ENCODE measurements at regions not wholly inside any gene's neighbourhood (a gene's known extent, or its start where the extent isn't known, plus 50 kb on each side); places are given as distances from the start of the nearest gene placed in this dataset.
"Not testable (repeated sequence)": the region's sequence is repeated elsewhere in the genome, so short reads cannot be mapped to it uniquely, and the experiment has no call there.

DNA sequence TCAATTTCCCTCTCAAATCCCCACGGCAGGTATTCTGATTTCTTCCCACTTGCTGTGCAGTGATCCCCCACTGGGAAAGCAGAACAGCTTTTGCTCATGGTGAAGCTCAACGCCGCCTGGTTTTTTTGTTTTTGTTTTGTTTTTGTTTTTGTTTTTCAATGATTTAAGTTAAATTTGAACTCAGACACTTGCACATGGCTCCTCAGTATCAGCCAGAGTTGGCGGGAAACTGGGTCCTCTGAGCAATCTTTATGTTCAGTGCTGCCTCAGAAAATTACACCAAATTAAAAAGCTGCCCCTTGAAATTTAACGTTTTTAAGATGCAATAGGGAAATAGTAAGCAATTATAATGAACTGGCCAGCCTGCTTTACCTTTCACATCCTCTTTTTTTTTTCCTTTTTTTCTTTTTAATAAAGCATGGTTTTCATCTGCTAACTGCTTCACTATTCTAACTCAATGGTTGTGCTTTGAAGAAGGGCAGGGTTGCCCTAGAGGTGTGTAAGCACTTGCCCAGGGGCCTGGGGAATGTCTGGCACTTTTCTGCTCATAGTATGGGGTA, 277.0 kb upstream of the HNRNPA3 start:
- Mint-ChIP-seq H3K27me3 (ENCODE audit: low read depth, poor library complexity) (peaks cover 15% of the 10 kb centered on the region), H3K27ac (no peak overlapping the region), H3K36me3 (ENCODE audit: low read depth) (no peaks in the 10 kb centered on the region), H3K9me3 (no peaks in the 10 kb centered on the region), H3K4me1 (peaks cover 11% of the 10 kb centered on the region), H3K4me3 (no peak overlapping the region)
- TF ChIP-seq, protein P1, sequence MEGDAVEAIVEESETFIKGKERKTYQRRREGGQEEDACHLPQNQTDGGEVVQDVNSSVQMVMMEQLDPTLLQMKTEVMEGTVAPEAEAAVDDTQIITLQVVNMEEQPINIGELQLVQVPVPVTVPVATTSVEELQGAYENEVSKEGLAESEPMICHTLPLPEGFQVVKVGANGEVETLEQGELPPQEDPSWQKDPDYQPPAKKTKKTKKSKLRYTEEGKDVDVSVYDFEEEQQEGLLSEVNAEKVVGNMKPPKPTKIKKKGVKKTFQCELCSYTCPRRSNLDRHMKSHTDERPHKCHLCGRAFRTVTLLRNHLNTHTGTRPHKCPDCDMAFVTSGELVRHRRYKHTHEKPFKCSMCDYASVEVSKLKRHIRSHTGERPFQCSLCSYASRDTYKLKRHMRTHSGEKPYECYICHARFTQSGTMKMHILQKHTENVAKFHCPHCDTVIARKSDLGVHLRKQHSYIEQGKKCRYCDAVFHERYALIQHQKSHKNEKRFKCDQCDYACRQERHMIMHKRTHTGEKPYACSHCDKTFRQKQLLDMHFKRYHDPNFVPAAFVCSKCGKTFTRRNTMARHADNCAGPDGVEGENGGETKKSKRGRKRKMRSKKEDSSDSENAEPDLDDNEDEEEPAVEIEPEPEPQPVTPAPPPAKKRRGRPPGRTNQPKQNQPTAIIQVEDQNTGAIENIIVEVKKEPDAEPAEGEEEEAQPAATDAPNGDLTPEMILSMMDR (IDR thresholded peaks at IDR 0.05), result no peak
- DNase-seq, result no peak

GRCh38 chr2:176936410-176936809, 276.2 kb upstream of the HNRNPA3 start:
- Mint-ChIP-seq H3K4me1 (peaks cover 7% of the 10 kb centered on the region), H3K4me3 (no peak overlapping the region), H3K27ac (no peak overlapping the region), H3K27me3 (ENCODE audit: low read depth, poor library complexity) (peaks cover 19% of the 10 kb centered on the region), H3K36me3 (ENCODE audit: low read depth) (no peaks in the 10 kb centered on the region), H3K9me3 (no peaks in the 10 kb centered on the region)
- no peak for DNase-seq
- TF ChIP-seq, protein P1 (IDR thresholded peaks at IDR 0.05), result no peak

- H3K27ac Mint-ChIP-seq, result no peak overlapping the region
- TF ChIP-seq, protein P1 (IDR thresholded peaks at IDR 0.05), result no peak
- H3K36me3 Mint-ChIP-seq (ENCODE audit: low read depth), result peaks cover under 1% of the 10 kb centered on the region
- DNase-seq, result no peak
- no peak overlapping the region for H3K4me3 Mint-ChIP-seq
- peaks cover 22% of the 10 kb centered on the region for H3K9me3 Mint-ChIP-seq
- peaks cover 10% of the 10 kb centered on the region for H3K27me3 Mint-ChIP-seq (ENCODE audit: low read depth, poor library complexity)
- no peaks in the 10 kb centered on the region for H3K4me1 Mint-ChIP-seq
Observed at GRCh38 chr2:176944998-176945397, 267.6 kb upstream of the HNRNPA3 start.

DNA sequence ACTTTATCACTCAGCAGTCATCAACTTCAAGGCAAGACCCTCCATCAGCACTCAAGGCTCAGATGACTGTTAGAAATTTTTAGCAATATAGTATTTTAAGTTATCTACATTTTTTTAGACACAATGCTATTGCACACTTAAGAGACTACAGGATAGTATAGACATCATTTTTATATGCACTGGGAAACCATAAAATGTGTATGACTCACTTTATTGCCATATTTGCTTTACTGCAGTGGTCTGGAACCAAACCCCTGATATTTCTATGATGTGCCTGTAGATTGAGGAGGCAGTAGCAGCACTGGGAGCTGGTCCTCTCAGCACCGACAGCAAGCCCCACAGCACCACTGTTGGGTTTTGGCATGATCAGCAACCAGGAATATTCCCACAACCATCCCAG, 264.8 kb upstream of the HNRNPA3 start:
- H3K27me3 Mint-ChIP-seq (ENCODE audit: low read depth, poor library complexity), result peaks cover 13% of the 10 kb centered on the region
- peaks cover 36% of the 10 kb centered on the region for H3K9me3 Mint-ChIP-seq
- H3K4me1 Mint-ChIP-seq, result no peaks in the 10 kb centered on the region
- no peak overlapping the region for H3K27ac Mint-ChIP-seq
- TF ChIP-seq, protein P1 (IDR thresholded peaks at IDR 0.05), result no peak
- H3K36me3 Mint-ChIP-seq (ENCODE audit: low read depth), result peaks cover 6% of the 10 kb centered on the region
- DNase-seq, result no peak
- no peak overlapping the region for H3K4me3 Mint-ChIP-seq

GRCh38 chr2:176951218-176951617, 261.4 kb upstream of the HNRNPA3 start:
- H3K27me3 Mint-ChIP-seq (ENCODE audit: low read depth, poor library complexity), result peaks cover 13% of the 10 kb centered on the region
- not testable (repeated sequence) for H3K4me3 Mint-ChIP-seq; DNase-seq; H3K4me1 Mint-ChIP-seq; H3K27ac Mint-ChIP-seq; H3K36me3 Mint-ChIP-seq (ENCODE audit: low read depth)
- H3K9me3 Mint-ChIP-seq, result peaks cover 31% of the 10 kb centered on the region

DNA sequence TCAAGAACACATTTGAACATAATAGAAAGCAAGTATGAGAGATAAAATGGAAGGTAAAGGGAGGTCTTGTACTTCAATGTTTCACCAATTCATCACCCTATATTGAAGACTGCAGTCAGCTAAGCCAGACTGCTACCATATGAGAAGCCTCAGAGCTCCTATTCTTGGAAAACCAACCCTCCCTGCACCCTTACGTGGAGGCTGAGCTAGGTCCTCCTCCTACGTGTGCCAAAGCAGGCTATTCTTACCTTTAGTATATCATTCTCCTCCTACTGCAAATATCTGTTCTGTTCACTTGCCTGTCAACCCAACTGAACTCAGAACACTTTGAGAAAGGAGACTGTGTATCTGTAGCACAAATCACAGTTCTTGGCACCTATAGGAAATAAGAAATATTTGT, 255.8 kb upstream of the HNRNPA3 start:
- Mint-ChIP-seq H3K27me3 (ENCODE audit: low read depth, poor library complexity) (peaks cover 3% of the 10 kb centered on the region), H3K9me3 (no peaks in the 10 kb centered on the region), H3K27ac (no peak overlapping the region), H3K36me3 (ENCODE audit: low read depth) (no peaks in the 10 kb centered on the region), H3K4me3 (no peak overlapping the region), H3K4me1 (peaks cover 26% of the 10 kb centered on the region)
- DNase-seq, result no peak
- TF ChIP-seq, protein P1 (IDR thresholded peaks at IDR 0.05), result no peak
